HG02885 (cell line): ENCODE measurements at regions not wholly inside any gene's neighbourhood (a gene's known extent, or its start where the extent isn't known, plus 50 kb on each side); places are given as distances from the start of the nearest gene placed in this dataset.
"Not testable (repeated sequence)": the region's sequence is repeated elsewhere in the genome, so short reads cannot be mapped to it uniquely, and the experiment has no call there.

Experiments used
- ATAC-seq: cut with Tn5 transposase; IDR thresholded peaks from one replicate; pipeline ENCODE4 v1.9.1; 2021; ENCODE audit warnings: mild to moderate bottlenecking; ENCODE audit not compliant: unreplicated experiment, poor library complexity

GRCh38 chr15:62403164-62403809 is 238.2 kb upstream of the C2CD4B start:
- no peak for ATAC-seq

DNA sequence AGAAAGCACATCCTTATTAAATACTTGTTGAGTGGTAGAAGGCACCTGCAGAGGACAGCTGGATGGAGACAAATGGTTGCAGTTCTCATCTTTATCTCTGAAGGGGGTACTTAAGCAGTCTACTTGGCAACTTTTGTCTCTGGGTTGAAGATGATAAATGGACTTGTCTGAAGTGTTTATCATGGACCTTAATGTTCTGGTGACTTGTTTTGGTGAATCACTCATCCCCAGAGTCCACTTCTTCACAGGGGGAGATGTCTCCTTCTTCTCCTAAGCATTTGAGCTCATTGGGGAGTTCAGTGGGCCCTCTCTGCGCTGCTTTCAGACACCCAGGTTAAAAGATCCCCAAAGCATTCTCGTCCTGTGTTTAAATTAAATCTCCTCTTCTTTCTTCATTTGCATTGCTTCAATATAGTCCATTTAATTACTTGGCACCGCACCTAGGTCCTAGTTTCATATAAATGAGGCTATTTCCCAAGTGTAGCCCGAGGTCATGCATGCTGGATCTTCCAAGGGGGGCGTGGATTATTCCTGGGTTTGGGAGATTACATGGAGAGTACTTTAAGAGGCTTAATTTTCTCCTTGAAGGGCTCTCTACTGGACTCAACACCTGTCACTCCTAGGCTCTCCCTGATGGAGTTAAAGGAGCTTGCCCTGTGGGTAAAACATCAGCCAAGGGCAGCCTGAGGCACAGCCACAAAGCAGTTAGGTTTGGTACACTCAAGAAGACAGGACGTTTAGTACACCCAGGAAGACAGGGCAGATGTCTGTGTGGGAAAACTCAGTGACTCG is 239.3 kb upstream of the C2CD4B start:
- ATAC-seq = no peak

GRCh38 chr15:62406305-62406891 is 241.3 kb upstream of the C2CD4B start:
- no peak for ATAC-seq

DNA sequence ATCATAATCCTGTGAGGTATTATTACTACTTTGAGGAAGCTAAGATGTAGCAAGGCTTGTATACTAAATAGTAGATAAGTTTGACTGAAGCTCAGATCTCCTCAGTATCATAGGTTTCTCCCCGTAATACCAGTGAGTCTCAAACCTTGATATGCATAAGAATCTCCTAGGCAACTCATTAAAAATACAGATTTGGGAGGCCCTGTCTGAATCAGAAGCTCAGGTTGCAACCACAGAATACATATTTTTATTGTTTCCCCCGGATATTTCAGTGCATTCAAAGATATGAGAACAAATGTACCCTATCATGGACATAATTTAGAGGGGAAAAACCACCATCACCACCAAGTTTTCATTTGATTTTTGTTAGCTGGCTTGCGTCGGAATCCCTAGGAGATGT is 242.1 kb upstream of the C2CD4B start:
- ATAC-seq = no peak

DNA sequence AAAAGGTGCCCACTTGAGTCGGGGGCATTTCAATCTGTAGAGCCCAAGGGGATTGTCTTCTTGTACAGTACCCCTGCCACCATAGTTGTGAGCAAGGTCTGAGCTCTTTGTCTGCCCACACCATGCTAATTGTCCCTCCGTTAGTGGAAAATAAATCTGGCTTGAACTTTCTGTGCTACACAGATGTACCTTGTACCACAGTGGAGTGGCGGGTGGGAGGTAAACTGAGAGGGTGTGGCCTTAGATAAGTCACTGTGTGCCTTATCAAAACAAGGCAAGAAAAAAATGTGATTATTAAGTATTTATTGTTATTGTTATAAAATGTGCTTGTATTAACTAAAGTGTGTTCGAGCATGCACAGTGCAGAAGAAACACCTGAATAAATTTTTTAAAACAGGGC is 242.9 kb upstream of the C2CD4B start:
- ATAC-seq = no peak

GRCh38 chr15:62409466-62409865 is 244.4 kb upstream of the C2CD4B start:
- ATAC-seq = no peak

GRCh38 chr15:62412686-62413085 is 247.6 kb upstream of the C2CD4B start:
- no peak for ATAC-seq

DNA sequence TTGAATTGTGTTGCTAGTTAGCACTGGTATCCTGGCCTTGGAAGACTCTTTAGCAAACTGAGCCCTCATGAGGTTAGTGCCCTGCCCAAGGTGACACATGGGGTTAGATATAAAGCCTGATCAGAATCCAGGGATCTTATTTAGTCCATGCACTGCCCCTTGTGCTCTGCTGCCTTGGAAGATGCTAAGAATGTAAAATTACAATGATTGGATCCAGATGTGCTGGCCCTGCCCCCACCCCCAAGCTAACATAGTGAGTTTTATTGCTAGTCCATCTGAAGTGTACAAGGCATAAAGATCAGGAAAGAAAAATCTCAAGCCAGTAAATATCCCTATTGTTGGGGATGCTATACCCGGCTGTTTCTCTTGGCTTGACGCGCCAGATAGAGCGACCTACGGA is 248.1 kb upstream of the C2CD4B start:
- ATAC-seq = no peak

DNA sequence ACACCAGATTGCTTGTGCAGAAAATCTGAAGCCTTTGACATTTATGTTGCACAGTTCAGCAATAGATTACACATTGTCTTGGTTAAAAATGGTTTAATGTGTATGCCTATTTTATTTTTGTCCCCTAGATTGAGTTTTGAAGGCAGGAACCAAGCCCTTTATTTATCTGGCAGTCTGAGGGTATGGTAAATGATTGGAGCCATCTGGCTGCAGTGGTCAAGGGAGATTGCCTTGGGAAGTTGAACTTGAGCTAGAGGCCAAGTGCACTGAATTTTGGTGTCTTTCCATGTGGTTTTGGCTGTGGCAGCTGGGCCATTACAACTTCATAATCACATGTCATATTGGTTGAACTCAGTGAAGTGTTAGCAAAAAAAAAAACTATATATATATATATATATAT is 248.7 kb upstream of the C2CD4B start:
- no peak for ATAC-seq

GRCh38 chr15:62415498-62415897 is 250.4 kb upstream of the C2CD4B start:
- no peak for ATAC-seq

DNA sequence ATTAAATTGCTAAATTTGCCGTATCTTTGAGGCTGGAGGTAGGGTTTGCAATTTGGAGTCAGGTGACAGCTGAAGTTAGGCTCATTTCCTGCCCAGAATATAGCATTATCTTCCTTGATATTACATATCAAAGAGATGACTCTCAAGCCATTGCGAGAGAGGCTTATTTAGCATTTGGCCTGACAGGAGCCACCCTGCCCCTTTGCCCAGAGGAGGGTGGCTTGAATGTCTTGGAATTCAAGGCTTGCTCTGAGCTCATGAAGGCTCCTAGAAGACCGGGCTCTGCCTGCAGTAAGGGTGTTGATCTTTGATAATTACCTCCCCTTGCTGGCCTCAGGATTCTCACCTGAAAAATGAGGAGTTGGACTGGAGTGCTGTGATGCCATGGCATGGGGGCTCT is 251.4 kb upstream of the C2CD4B start:
- no peak for ATAC-seq

GRCh38 chr15:62417439-62417838 is 252.4 kb upstream of the C2CD4B start:
- ATAC-seq = no peak

- not testable (repeated sequence) for ATAC-seq
Observed at GRCh38 chr15:62418496-62418895, 253.4 kb upstream of the C2CD4B start.

DNA sequence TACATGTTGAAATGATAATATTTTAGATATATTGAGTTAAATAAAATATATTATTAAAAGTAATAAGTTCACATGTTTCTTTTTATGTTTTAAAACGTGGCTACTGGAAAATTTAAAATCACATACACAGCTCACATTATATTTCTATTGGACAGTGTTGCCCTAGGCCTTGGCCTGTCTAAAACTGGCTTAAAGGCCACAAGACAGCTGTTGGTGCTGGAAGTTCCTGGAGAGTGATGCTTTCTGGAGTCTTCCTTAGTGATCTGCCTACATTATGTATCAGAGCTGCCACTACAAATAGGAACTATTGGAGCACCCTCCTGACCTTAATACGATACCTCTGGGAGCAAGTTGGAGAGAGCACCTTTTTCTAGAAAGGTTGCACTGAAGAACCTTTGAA is 254.1 kb upstream of the C2CD4B start:
- ATAC-seq = no peak

- not testable (repeated sequence) for ATAC-seq
Observed at GRCh38 chr15:62420371-62420770, 255.3 kb upstream of the C2CD4B start.

GRCh38 chr15:62421289-62421688 is 256.2 kb upstream of the C2CD4B start:
- ATAC-seq = no peak

- ATAC-seq = no peak
Observed at GRCh38 chr15:62426387-62426956, 261.4 kb upstream of the C2CD4B start.

- ATAC-seq = no peak
Observed at GRCh38 chr15:62428259-62428658, 263.2 kb upstream of the C2CD4B start.

DNA sequence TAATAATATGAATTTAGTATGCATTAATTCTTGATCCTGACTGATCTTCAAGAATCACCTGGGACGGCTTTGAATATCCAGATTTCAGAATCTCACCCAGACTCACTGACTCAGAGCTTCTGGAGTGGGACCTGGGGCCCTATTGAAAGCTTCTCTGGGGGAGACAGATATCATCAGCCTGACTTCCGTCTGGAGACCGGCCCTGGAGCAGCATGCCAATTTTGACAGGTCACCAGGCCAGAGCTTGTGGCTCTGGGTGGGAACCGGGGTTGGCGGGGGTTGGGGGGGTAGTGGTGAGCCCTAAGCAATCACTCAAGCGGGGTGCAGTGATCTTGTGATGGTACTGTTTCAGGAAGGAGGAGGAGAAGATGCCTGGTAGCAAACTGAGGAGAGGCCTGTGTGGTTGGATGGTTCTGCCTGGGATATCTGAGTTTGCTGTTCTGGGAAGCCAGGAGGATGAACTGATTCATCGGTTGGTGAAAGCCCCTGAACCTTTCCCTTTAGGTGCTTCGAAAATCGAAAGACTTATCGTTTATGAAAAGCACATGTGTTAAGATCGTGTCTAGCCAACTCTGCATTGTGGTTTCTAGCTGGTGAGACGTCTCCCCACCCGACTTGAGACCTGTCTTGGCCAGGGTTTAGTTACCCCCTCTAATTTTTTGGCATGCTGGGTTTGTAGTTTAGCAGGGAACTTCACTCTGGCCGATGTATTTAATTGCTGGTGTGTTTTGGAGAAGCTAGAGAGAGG is 263.9 kb upstream of the C2CD4B start:
- ATAC-seq = no peak

DNA sequence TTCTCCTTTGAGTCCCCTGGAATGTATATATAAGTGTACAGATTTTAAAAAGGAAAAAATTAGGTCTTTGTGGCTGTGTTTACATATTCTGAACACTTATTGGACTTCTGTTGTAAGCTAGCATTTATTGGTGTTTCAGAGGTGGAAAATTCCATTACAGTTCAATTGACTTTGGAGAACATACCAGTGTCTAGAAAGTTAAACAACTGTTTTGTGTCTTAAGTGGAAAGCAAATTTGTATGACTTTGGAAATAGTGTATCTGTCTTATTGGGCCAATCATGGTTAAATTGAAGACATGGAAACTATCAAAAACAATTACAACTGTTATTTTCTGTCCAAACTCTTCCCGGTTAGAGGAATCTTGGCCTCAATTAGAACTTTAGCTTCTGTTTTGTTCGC is 265.0 kb upstream of the C2CD4B start:
- ATAC-seq = no peak

DNA sequence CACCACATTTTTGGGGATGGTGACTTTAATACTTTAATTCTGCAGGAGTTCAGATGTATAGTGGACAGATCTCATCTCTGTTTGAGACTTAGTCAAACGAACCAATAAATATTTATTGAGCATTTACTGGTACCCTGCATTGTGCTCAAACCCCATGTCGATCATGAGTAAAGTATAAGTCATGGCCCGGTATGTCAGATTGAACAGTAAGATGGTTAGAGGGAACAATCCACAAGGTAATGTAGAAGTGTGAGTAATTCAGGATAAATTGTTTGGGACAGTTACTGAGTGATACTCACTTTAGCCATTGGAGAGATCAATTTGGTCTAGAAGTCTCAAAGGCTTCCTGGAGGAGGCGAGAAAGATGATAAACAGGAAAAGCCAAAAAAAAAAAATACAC is 265.5 kb upstream of the C2CD4B start:
- no peak for ATAC-seq
